Activated CD8-positive, alpha-beta T cell treated with anti-CD3 and anti-CD28 coated beads for 36 hours (primary cell): ENCODE measurements at regions not wholly inside any gene's neighbourhood (a gene's known extent, or its start where the extent isn't known, plus 50 kb on each side); places are given as distances from the start of the nearest gene placed in this dataset.
"Not testable (repeated sequence)": the region's sequence is repeated elsewhere in the genome, so short reads cannot be mapped to it uniquely, and the experiment has no call there.

Experiments used
- ATAC-seq: fragments of 200-7000 bp; cut with Tn5 transposase; one replicate; pipeline ENCODE4 v1.10.0; 2021; ENCODE audit warnings: mild to moderate bottlenecking, moderate library complexity
- CTCF ChIA-PET: fragments of 350-600 bp; sonication (Branson Sonifier 250); formaldehyde crosslinking; loops from one replicate; lab custom pipeline; 2021; ENCODE audit warnings: antibody characterized with exemption; lab: Charles Lee
- POLR2A ChIA-PET: fragments of 350-600 bp; sonication (Branson Sonifier 250); formaldehyde crosslinking; loops from one replicate; lab custom pipeline; 2021; ENCODE audit warnings: antibody characterized with exemption; lab: Charles Lee
- DNase-seq: peaks from one replicate; pipeline ENCODE4 v3.0.0-alpha.2; 2020
- H3K27ac Mint-ChIP-seq: one replicate; pipeline ENCODE4 v1.8.0; 2021; ENCODE audit warnings: mild to moderate bottlenecking, mixed read lengths
- H3K27me3 Mint-ChIP-seq: one replicate; pipeline ENCODE4 v1.8.0; 2021; ENCODE audit warnings: mixed read lengths
- H3K36me3 Mint-ChIP-seq: one replicate; pipeline ENCODE4 v1.8.0; 2021; ENCODE audit warnings: low read depth, mixed read lengths
- H3K4me1 Mint-ChIP-seq: one replicate; pipeline ENCODE4 v1.8.0; 2021; ENCODE audit warnings: low read depth, mixed read lengths
- H3K4me3 Mint-ChIP-seq: one replicate; pipeline ENCODE4 v1.8.0; 2021; ENCODE audit warnings: mild to moderate bottlenecking, moderate library complexity, mixed read lengths
- H3K9me3 Mint-ChIP-seq: one replicate; pipeline ENCODE4 v1.8.0; 2021; ENCODE audit warnings: mixed read lengths
- intact Hi-C: fragments of 100-400 bp; cut with micrococcal nuclease; formaldehyde crosslinking; loops from one replicate; pipeline ENCODE4 v1.10.0; 2022
- TF ChIP-seq, protein P1 (sequence below): fragments of 200-600 bp; IDR thresholded peaks from one replicate; pipeline ENCODE4 v1.8.0; 2022; ENCODE audit warnings: antibody characterized with exemption, mild to moderate bottlenecking

DNA sequence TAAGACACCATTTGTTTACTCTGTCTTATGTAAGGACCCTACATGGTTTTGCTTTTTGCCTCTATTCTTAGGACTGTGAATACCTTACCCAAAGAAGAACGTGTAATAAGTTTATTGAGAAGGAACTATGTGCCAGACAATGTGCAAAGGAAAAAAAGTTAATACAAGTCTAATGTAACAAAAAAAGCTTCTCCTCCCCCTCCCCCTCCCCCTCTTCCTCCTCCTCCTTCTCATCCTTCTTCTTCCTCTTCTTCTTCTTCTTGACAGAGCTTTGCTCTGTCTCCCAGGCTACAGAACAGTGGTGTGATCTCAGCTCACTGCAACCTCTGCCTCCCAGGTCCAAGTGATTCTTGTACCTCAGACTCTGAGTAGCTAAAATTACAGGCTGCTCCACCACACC lies 50.9 kb upstream of the MITF start:
- DNase-seq (no peak), ATAC-seq (no peak)
- TF ChIP-seq, protein P1, sequence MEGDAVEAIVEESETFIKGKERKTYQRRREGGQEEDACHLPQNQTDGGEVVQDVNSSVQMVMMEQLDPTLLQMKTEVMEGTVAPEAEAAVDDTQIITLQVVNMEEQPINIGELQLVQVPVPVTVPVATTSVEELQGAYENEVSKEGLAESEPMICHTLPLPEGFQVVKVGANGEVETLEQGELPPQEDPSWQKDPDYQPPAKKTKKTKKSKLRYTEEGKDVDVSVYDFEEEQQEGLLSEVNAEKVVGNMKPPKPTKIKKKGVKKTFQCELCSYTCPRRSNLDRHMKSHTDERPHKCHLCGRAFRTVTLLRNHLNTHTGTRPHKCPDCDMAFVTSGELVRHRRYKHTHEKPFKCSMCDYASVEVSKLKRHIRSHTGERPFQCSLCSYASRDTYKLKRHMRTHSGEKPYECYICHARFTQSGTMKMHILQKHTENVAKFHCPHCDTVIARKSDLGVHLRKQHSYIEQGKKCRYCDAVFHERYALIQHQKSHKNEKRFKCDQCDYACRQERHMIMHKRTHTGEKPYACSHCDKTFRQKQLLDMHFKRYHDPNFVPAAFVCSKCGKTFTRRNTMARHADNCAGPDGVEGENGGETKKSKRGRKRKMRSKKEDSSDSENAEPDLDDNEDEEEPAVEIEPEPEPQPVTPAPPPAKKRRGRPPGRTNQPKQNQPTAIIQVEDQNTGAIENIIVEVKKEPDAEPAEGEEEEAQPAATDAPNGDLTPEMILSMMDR: no peak
- H3K27me3 Mint-ChIP-seq: no peaks in the 10 kb centered on the region
- intact Hi-C loops: no loop called here
- H3K27ac Mint-ChIP-seq: no peak overlapping the region
- no peaks in the 10 kb centered on the region for H3K36me3 Mint-ChIP-seq
- peaks cover 2% of the 10 kb centered on the region for H3K9me3 Mint-ChIP-seq
- ChIA-PET CTCF (no interaction called here), POLR2A (no interaction called here)
- H3K4me3 Mint-ChIP-seq: no peak overlapping the region
- no peaks in the 10 kb centered on the region for H3K4me1 Mint-ChIP-seq

DNA sequence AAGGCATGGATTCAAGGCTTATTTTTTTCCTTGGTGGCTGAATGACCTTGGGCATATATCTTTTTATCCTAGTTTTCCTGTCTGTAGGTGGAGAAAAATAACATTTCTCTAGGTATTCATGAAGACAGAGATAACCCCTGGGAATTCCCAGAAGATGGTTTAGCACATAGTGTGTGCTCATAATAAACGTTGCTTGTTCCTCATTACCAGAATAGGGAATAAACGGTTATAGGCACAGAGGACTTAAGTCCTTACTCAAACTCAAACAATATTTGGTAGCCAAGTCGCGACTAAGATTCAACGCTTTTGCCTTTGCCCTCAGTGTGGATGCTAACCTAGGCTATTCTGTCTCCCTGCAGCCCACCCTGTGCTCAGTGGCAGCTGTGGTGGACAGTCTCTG lies 51.6 kb upstream of the MITF start:
- Mint-ChIP-seq H3K36me3 (no peaks in the 10 kb centered on the region), H3K27me3 (no peaks in the 10 kb centered on the region), H3K4me3 (no peak overlapping the region), H3K9me3 (peaks cover 2% of the 10 kb centered on the region), H3K27ac (no peak overlapping the region), H3K4me1 (no peaks in the 10 kb centered on the region)
- intact Hi-C loops: no loop called here
- DNase-seq (no peak), ATAC-seq (no peak)
- ChIA-PET CTCF (no interaction called here), POLR2A (no interaction called here)
- TF ChIP-seq, protein P1: no peak

DNA sequence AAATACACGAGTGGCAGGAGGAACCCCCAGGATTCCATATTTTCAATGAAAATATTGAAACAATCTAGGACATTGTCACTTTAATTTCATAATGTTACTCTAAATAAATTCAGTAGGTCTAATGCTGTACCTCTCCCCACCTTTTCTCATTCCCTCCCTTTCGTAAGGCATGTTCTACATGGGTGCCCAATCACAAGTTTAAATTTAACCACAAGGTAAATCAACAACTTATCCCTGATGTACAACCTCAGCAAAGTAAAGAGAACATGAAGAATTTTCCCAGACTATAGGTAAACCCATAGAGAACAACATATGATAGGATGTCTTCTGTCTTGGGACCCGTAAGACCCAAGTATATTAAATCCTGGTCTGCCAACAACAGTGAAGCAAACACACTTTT lies 53.2 kb upstream of the MITF start:
- no peak overlapping the region for H3K27ac Mint-ChIP-seq
- H3K4me1 Mint-ChIP-seq: no peaks in the 10 kb centered on the region
- intact Hi-C loops: no loop called here
- TF ChIP-seq, protein P1: no peak
- ChIA-PET POLR2A (no interaction called here), CTCF (no interaction called here)
- no peaks in the 10 kb centered on the region for H3K27me3 Mint-ChIP-seq
- H3K4me3 Mint-ChIP-seq: no peak overlapping the region
- DNase-seq: no peak
- no peaks in the 10 kb centered on the region for H3K36me3 Mint-ChIP-seq
- no peak for ATAC-seq
- H3K9me3 Mint-ChIP-seq: peaks cover 2% of the 10 kb centered on the region

DNA sequence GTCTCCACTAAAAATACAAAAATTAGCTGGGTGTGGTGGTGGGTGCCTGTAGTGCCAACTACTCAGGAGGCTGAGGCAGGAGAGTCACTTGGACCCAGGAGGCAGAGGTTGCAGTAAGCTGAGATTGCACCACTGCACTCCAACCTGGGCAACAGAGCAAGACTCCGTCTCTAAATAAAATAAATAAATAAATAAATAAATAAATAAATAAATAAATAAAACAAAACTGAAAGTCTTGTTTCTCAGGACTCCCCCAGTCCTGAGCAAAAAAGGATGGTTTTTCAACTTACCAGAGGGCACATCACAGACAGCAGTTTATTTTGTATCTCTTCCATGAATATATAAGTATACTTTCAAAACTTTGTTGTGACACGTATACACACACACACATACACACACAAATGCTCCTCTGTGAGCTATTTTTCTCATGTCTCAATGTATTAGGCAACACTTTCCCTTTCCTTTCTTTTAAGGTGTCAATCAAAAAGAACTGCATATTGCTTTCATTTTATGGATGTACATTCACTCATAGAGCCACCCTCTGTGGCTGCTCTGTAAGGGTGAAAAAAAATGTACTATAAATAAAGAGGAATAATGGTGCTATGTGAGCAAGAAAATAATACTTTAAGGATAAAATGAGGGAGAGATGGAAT lies 54.8 kb upstream of the MITF start:
- Mint-ChIP-seq H3K36me3 (no peaks in the 10 kb centered on the region), H3K4me3 (no peak overlapping the region), H3K27me3 (no peaks in the 10 kb centered on the region), H3K4me1 (no peaks in the 10 kb centered on the region), H3K9me3 (peaks cover 2% of the 10 kb centered on the region), H3K27ac (no peak overlapping the region)
- DNase-seq (no peak), ATAC-seq (no peak)
- ChIA-PET POLR2A (no interaction called here), CTCF (no interaction called here)
- intact Hi-C loops: no loop called here
- TF ChIP-seq, protein P1: no peak

DNA sequence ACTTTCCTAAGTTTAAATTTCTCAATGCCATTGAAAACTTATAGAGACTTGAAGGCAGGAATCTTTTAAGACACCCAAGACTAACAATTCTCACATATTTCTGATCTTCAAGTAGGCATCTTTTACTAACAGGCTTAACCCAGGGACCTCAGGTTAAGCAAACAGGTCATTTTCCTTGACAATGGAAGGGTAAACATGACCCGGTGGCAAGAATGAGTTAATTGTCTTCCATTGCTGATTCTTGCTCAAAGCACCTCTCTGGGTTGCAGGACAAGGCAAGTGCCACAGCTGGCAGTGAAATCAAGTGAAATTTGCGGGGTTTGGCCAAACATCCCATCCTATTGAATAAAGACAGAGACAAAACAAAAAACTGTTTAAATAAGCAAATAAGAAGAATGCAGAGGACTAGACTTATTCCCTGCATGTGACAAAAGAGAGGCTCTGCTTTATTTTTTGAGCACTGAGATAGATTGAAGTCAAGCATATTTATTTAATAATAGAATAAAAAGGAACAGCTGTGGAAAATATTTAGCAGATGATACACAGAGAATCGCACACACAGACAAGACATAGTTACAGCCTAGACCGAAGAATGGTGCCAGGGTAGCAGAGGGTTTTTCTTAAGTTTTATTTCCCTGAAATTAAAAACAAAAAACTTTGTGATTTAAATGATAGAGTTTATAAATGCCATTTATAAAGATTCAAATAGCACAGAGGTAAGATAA lies 56.0 kb upstream of the MITF start:
- TF ChIP-seq, protein P1: no peak
- ChIA-PET CTCF (no interaction called here), POLR2A (no interaction called here)
- Mint-ChIP-seq H3K9me3 (peaks cover 2% of the 10 kb centered on the region), H3K4me3 (no peak overlapping the region), H3K4me1 (no peaks in the 10 kb centered on the region), H3K27ac (no peak overlapping the region), H3K27me3 (peaks cover 5% of the 10 kb centered on the region), H3K36me3 (no peaks in the 10 kb centered on the region)
- ATAC-seq: no peak
- intact Hi-C loops: no loop called here
- no peak for DNase-seq

DNA sequence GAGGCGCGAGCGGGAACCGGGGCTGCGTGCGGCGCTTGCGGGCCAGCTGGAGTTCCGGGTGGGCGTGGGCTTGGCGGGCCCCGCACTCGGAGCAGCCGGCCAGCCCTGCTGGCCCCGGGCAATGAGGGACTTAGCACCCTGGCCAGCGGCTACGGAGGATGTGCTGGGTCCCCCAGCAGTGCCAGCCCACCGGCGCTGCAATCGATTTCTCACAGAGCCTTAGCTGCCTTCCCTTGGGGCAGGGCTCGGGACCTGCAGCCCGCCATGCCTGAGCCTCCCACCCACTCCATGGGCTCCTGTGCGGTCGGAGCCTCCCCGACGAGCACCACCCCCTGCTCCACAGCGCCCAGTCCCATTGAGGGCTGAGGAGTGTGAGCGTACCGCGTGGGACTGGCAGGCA lies 61.8 kb upstream of the MITF start:
- DNase-seq, H3K27me3 Mint-ChIP-seq, H3K36me3 Mint-ChIP-seq, POLR2A ChIA-PET, ATAC-seq, H3K4me3 Mint-ChIP-seq, H3K27ac Mint-ChIP-seq, CTCF ChIA-PET, H3K9me3 Mint-ChIP-seq, H3K4me1 Mint-ChIP-seq: not testable (repeated sequence)
- intact Hi-C loops: loop anchor here (10.0 kb wide), 2 partner anchors 243 to 353 kb away; no protein-coding TSS in a partner anchor
